B cell (primary cell): ENCODE measurements at regions not wholly inside any gene's neighbourhood (a gene's known extent, or its start where the extent isn't known, plus 50 kb on each side); places are given as distances from the start of the nearest gene placed in this dataset.

Source experiments
- ATAC-seq: fragments of 200-7000 bp; cut with Tn5 transposase; one replicate; pipeline ENCODE4 v1.10.0; 2021; ENCODE audit warnings: low read depth, mild to moderate bottlenecking, moderate number of reproducible peaks, moderate library complexity
- CTCF ChIA-PET: fragments of 350-600 bp; sonication (Branson Sonifier 250); formaldehyde crosslinking; loops from one replicate; lab custom pipeline; 2021; ENCODE audit warnings: antibody characterized with exemption, inconsistent platforms; lab: Charles Lee
- POLR2A ChIA-PET: fragments of 350-600 bp; sonication (Branson Sonifier 250); formaldehyde crosslinking; loops from one replicate; lab custom pipeline; 2021; ENCODE audit warnings: antibody characterized with exemption; lab: Charles Lee
- DNase-seq: peaks from one replicate; pipeline ENCODE4 v3.0.0; 2013
- H2AFZ ChIP-seq: 2 replicates; pipeline ENCODE4 v1.6.1; 2012; ENCODE audit warnings: mild to moderate bottlenecking, low read depth, low read length; ENCODE audit not compliant: insufficient read depth, poor library complexity, severe bottlenecking
- H3K27ac ChIP-seq, 2 donors: 1 replicate in 1 of 2; 2 replicates in 1 of 2; pipeline ENCODE4 v1.5.1; 2012 to 2013; ENCODE audit warnings: low read length in 2 of 2, mild to moderate bottlenecking in 2 of 2, moderate library complexity in 1 of 2
- H3K27me3 ChIP-seq, 4 experiments: fragments of 200-600 bp in 1 of 4; sonication (generic) in 1 of 4; replicated peaks in 1 of 4; 1 replicate in 2 of 4; 2 replicates in 2 of 4; pipeline versions ENCODE4 v1.6.1 to v1.7.0; 2013 to 2016; ENCODE audit warnings: low read length in 3 of 4, mild to moderate bottlenecking in 2 of 4, mixed read lengths in 1 of 4, moderate library complexity in 1 of 4; ENCODE audit not compliant: insufficient read depth in 4 of 4, control insufficient read depth in 3 of 4; ENCODE audit errors: control extremely low read depth in 1 of 4
- H3K36me3 ChIP-seq, 2 experiments: replicated peaks in 1 of 2; 1 replicate in 1 of 2; 2 replicates in 1 of 2; pipeline versions ENCODE4 v1.6.1 to v1.7.1; 2013; ENCODE audit warnings: low read length in 1 of 2; ENCODE audit not compliant: insufficient read depth in 2 of 2, control insufficient read depth in 1 of 2; ENCODE audit errors: control extremely low read depth in 1 of 2, extremely low read depth in 1 of 2
- H3K4me1 ChIP-seq, 2 donors: fragments of 200-600 bp in 1 of 2; sonication (generic) in 1 of 2; 1 replicate in 1 of 2; 2 replicates in 1 of 2; pipeline versions ENCODE4 v1.5.1 to v1.6.1; 2013 to 2017; ENCODE audit warnings: low read length in 2 of 2; ENCODE audit not compliant: control insufficient read depth in 2 of 2, insufficient read depth in 2 of 2
- H3K4me2 ChIP-seq: replicated peaks from 2 replicates; pipeline ENCODE3; 2012; ENCODE audit warnings: mild to moderate bottlenecking, low read depth, low read length; ENCODE audit not compliant: poor library complexity, severe bottlenecking
- H3K4me3 ChIP-seq, 5 experiments: fragments of 200-600 bp in 1 of 5; sonication (generic) in 1 of 5; 1 replicate in 3 of 5; 2 replicates in 2 of 5; pipeline versions ENCODE4 v1.5.1 to v1.7.0; 2011 to 2016; ENCODE audit warnings: low read length in 4 of 5, mild to moderate bottlenecking in 4 of 5, low read depth in 2 of 5, control low read depth in 1 of 5, moderate library complexity in 1 of 5; ENCODE audit not compliant: insufficient read depth in 1 of 5; ENCODE audit errors: control extremely low read depth in 1 of 5, extremely low read depth in 1 of 5
- H3K79me2 ChIP-seq: fragments of 200-600 bp; sonication (generic); one replicate; pipeline ENCODE4 v1.6.0; 2016; ENCODE audit warnings: low read length; ENCODE audit not compliant: control insufficient read depth, insufficient read depth
- H3K9ac ChIP-seq: fragments of 200-600 bp; sonication (generic); 2 replicates; pipeline ENCODE4 v1.6.1; 2017; ENCODE audit warnings: mild to moderate bottlenecking, low read length, moderate library complexity
- H3K9me3 ChIP-seq, 3 donors: one replicate each; pipeline versions ENCODE4 v1.6.1 to v1.7.1; 2013; ENCODE audit warnings: low read length in 2 of 3; ENCODE audit not compliant: control insufficient read depth in 2 of 3, insufficient read depth in 1 of 3; ENCODE audit errors: control extremely low read depth in 1 of 3
- H4K20me1 ChIP-seq: 2 replicates; pipeline ENCODE4 v1.6.0; 2012; ENCODE audit warnings: mild to moderate bottlenecking, low read length; ENCODE audit not compliant: insufficient read depth, control insufficient read depth, poor library complexity, severe bottlenecking
- H3K27ac Mint-ChIP-seq: one replicate; pipeline ENCODE4 v1.8.0; 2021; ENCODE audit warnings: mixed read lengths
- H3K27me3 Mint-ChIP-seq: one replicate; pipeline ENCODE4 v1.8.0; 2021; ENCODE audit warnings: mixed read lengths
- H3K4me1 Mint-ChIP-seq: one replicate; pipeline ENCODE4 v1.8.0; 2021; ENCODE audit warnings: mixed read lengths
- H3K4me3 Mint-ChIP-seq: one replicate; pipeline ENCODE4 v1.8.0; 2021; ENCODE audit warnings: mixed read lengths
- H3K9me3 Mint-ChIP-seq: one replicate; pipeline ENCODE4 v1.8.0; 2022; ENCODE audit warnings: mixed read lengths; ENCODE audit not compliant: insufficient read depth
- CTCF ChIP-seq: fragments of 200-600 bp; IDR thresholded peaks from one replicate; pipeline ENCODE4 v1.8.0; 2022; ENCODE audit warnings: antibody characterized with exemption, mild to moderate bottlenecking
- EZH2 ChIP-seq: IDR thresholded peaks from 2 replicates; pipeline ENCODE4 v1.6.1; 2012; ENCODE audit warnings: borderline replicate concordance, low read depth, mild to moderate bottlenecking, moderate library complexity, low read length; ENCODE audit not compliant: insufficient read depth, poor library complexity, severe bottlenecking
- WGBS: methylation state at CpG from one replicate; pipeline ENCODE4 v1.1.5; 2013; ENCODE audit warnings: missing lambda C conversion rate; ENCODE audit not compliant: insufficient coverage; 5-methylcytosine and 5-hydroxymethylcytosine counted together
- intact Hi-C: fragments of 100-400 bp; cut with micrococcal nuclease; formaldehyde crosslinking; loops from one replicate; pipeline ENCODE4 v1.10.0; 2022

- H3K4me3 Mint-ChIP-seq = no peak overlapping the region
- DNase-seq = no peak
- CTCF ChIA-PET = no interaction called here
- ATAC-seq = no peak
- H3K4me3 ChIP-seq = no peak overlapping the region
- H3K27me3 ChIP-seq = peaks cover 0 to 6% (median 0%) of the 10 kb centered on the region in 4 experiments
- H3K27ac Mint-ChIP-seq = no peak overlapping the region
- H4K20me1 ChIP-seq = no peaks in the 10 kb centered on the region
- no peaks in the 10 kb centered on the region for H3K79me2 ChIP-seq
- intact Hi-C loops = no loop called here
- H3K36me3 ChIP-seq = no peaks in the 10 kb centered on the region
- TF ChIP-seq CTCF (no peak), EZH2 (no peak)
- H3K9ac ChIP-seq = no peak overlapping the region
- 94% methylated on average over 2 of the region's 3 CpGs for WGBS
- H2AFZ ChIP-seq = no peak overlapping the region
- H3K4me1 Mint-ChIP-seq = no peaks in the 10 kb centered on the region
- no peaks in the 10 kb centered on the region for H3K4me1 ChIP-seq
- H3K4me2 ChIP-seq = no peak overlapping the region
- H3K27me3 Mint-ChIP-seq = peaks cover 36% of the 10 kb centered on the region
- POLR2A ChIA-PET = no interaction called here
- H3K9me3 Mint-ChIP-seq = no peaks in the 10 kb centered on the region
- H3K27ac ChIP-seq = no peak overlapping the region
- H3K9me3 ChIP-seq = no peaks in the 10 kb centered on the region
These were observed 526.3 kb downstream of the PTPRU start for GRCh38 chr1:29762635-29763034.

DNA sequence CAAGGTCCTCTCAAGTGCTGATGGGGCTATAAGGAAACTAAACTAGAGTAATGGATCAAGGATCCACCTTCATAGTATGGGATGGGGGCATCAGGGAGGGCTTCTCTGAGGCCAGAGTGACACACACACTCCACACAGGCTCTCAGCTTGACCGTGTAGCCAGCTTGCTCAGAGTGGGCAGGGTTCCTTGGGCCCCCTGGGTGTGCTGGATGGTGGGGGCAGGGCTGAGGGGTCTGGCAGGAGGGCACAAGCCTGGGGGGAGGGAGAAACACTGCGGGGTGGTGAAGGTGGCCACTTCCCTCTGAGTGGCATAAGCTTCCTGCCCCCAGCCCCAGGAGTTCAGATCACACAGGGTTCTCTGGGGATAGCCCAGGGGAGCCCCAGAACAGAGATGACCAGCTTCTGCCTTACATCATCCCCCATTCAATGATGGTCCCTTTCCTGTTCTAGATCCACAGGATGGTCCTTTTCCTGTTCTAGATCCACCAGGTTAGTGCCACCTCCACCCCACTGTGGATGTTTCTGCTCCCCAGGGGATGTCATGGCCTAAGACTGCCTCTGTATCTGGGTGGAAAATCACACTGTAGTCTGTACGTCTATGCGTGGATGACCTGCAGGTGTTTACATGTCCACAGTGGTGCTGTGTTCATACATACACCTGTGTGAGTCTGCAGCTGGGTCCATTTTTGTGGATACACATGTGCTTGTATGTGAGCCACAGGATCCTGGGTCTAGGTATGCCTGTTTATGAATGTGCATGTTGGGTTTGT, 525.0 kb downstream of the PTPRU start:
- peaks cover 30% of the 10 kb centered on the region for H3K27me3 Mint-ChIP-seq
- no peaks in the 10 kb centered on the region for H4K20me1 ChIP-seq
- H3K4me1 Mint-ChIP-seq = no peaks in the 10 kb centered on the region
- no peaks in the 10 kb centered on the region for H3K4me1 ChIP-seq
- intact Hi-C loops = no loop called here
- no peaks in the 10 kb centered on the region for H3K79me2 ChIP-seq
- H3K36me3 ChIP-seq = no peaks in the 10 kb centered on the region
- no peak overlapping the region for H3K4me3 Mint-ChIP-seq
- H3K4me2 ChIP-seq = no peak overlapping the region
- DNase-seq (no peak), ATAC-seq (no peak)
- H3K27ac ChIP-seq = no peak overlapping the region
- CTCF ChIA-PET = no interaction called here
- no peaks in the 10 kb centered on the region for H3K9me3 Mint-ChIP-seq
- WGBS = 78% methylated on average over 2 of the region's 4 CpGs
- no peak overlapping the region for H2AFZ ChIP-seq
- H3K27me3 ChIP-seq = no peaks in the 10 kb centered on the region
- no peak overlapping the region for H3K9ac ChIP-seq
- no peak overlapping the region for H3K4me3 ChIP-seq
- TF ChIP-seq CTCF (no peak), EZH2 (no peak)
- POLR2A ChIA-PET = no interaction called here
- no peak overlapping the region for H3K27ac Mint-ChIP-seq
- no peaks in the 10 kb centered on the region for H3K9me3 ChIP-seq
